ENCODE measurements at regions not wholly inside any gene's neighbourhood (a gene's known extent, or its start where the extent isn't known, plus 50 kb on each side); places are given as distances from the start of the nearest gene placed in this dataset.

GRCh38 chr14:58769011-58769643 lies 131.4 kb downstream of the DACT1 start:
- H2AK5ac ChIP-seq (ENCODE audit: low read depth, low read length): no peak overlapping the region
- no peaks in the 10 kb centered on the region for H3K79me2 ChIP-seq (ENCODE audit: control insufficient read depth in 1 of 2, insufficient read depth in 2 of 2, low read length in 2 of 2)
- no peak overlapping the region for H2BK5ac ChIP-seq (ENCODE audit: low read depth, low read length)
- peaks cover 2 to 21% (median 12%) of the 10 kb centered on the region in 4 experiments; a peak in 5 of 7 replicates for H3K4me1 ChIP-seq (replicated peaks in 1 of 4; ENCODE audit: control insufficient read depth in 3 of 4, insufficient read depth in 4 of 4, low read length in 3 of 4)
- CTCF ChIA-PET (ENCODE audit: partially characterized antibody): interaction anchor here (0.8 to 2.0 kb wide), 3 partner anchors 58 to 179 kb away, joined by 3 to 8 read pairs (median 4); no protein-coding TSS in a partner anchor
- no peak overlapping the region for H3K14ac ChIP-seq (ENCODE audit: insufficient read length)
- no peak overlapping the region for H3K27ac ChIP-seq (ENCODE audit: low read depth, low read length)
- H3K56ac ChIP-seq (replicated peaks; ENCODE audit: insufficient read length, low read depth, low read length): no peak overlapping the region
- no peak overlapping the region for H3K18ac ChIP-seq (ENCODE audit: extremely low read depth, low read length)
- no peak overlapping the region for H3K4ac ChIP-seq (replicated peaks; ENCODE audit: insufficient read length, low read depth, low read length)
- H2BK20ac ChIP-seq (ENCODE audit: low read length): no peak overlapping the region
- no peak overlapping the region for H3K23ac ChIP-seq (ENCODE audit: insufficient read length)
- H3K23me2 ChIP-seq (ENCODE audit: low read depth, low read length): no peaks in the 10 kb centered on the region; the same call in 1 of the 2 replicates
- H4K20me1 ChIP-seq (replicated peaks in 1 of 2; ENCODE audit: control insufficient read depth in 1 of 2, insufficient read depth in 2 of 2, low read length in 2 of 2): no peaks in the 10 kb centered on the region
- H3K27me3 ChIP-seq (replicated peaks in 1 of 4; ENCODE audit: control insufficient read depth in 3 of 4, extremely low read depth in 1 of 4, insufficient read depth in 3 of 4, low read length in 3 of 4): peaks cover 9 to 29% (median 21%) of the 10 kb centered on the region in 4 experiments; a peak in 5 of 7 replicates
- no peak overlapping the region for H2BK12ac ChIP-seq (ENCODE audit: low read depth, low read length)
- no peak overlapping the region for H3K4me3 ChIP-seq (ENCODE audit: extremely low read depth in 1 of 4, insufficient read depth in 2 of 4, low read depth in 3 of 4, low read length in 4 of 4)
- H2AFZ ChIP-seq (ENCODE audit: low read length): no peak overlapping the region
- FAIRE-seq (peak; percentile 93), DNase-seq (ENCODE audit: low read depth in 1 of 2, low spot score in 2 of 2) (peak; percentile 51 to 55)
- no peaks in the 10 kb centered on the region; a peak in 1 of 4 replicates for H3K9me3 ChIP-seq (ENCODE audit: insufficient read depth in 2 of 2, low read depth in 1 of 2, low read length in 1 of 2)
- no peak overlapping the region for H2BK120ac ChIP-seq (replicated peaks; ENCODE audit: low read depth, low read length)
- no peak overlapping the region for H4K8ac ChIP-seq (ENCODE audit: extremely low read depth, insufficient read depth, low read length)
- no peak overlapping the region for H4K91ac ChIP-seq (replicated peaks; ENCODE audit: insufficient read length, low read length)
- H2BK15ac ChIP-seq (ENCODE audit: low read length): no peak overlapping the region
- whole genome bisulfite sequencing, 2 experiments (ENCODE audit: extremely low coverage in 1 of 2, insufficient coverage in 1 of 2, insufficient read length in 1 of 2, insufficient replicate concordance in 2 of 2, low coverage in 1 of 2, low lambda C conversion rate in 2 of 2, missing lambda C conversion rate in 1 of 2): 14% methylated on average over 5 of the region's 5 CpGs; no CpG with 5 or more reads in 1 of the 2 experiments
- H3K9ac ChIP-seq (replicated peaks in 1 of 4; ENCODE audit: extremely low read depth in 1 of 4, low read depth in 3 of 4, low read length in 3 of 4): no peak overlapping the region
- H3K36me3 ChIP-seq (ENCODE audit: control insufficient read depth in 2 of 4, insufficient read depth in 4 of 4, low read length in 3 of 4): no peaks in the 10 kb centered on the region
- H4K5ac ChIP-seq (ENCODE audit: insufficient read length, low read depth, low read length): no peak overlapping the region
- POLR2A ChIA-PET (ENCODE audit: partially characterized antibody): interaction anchor here (0.8 to 1.4 kb wide), 2 partner anchors 10 to 14 kb away, joined by 3 read pairs; no protein-coding TSS in a partner anchor
- H3K79me1 ChIP-seq (ENCODE audit: low read depth, low read length): no peaks in the 10 kb centered on the region
- peak overlapping the region; percentile 26 to 33; a peak in 2 of 4 replicates for H3K4me2 ChIP-seq (ENCODE audit: insufficient read depth in 1 of 2, low read depth in 2 of 2, low read length in 2 of 2)
- TF ChIP-seq KDM1A (IDR thresholded peaks at IDR 0.05; ENCODE audit: borderline replicate concordance, low read length) (peak; percentile 76), CREB1 (IDR thresholded peaks at IDR 0.05) (0 out of 2 replicates have a peak, but pooled peaks have one; percentile 14), POU5F1 (IDR thresholded peaks at IDR 0.05; ENCODE audit: low read depth, low read length) (peak; percentile 96; the same call in 1 of the 2 replicates), RFX5 (IDR thresholded peaks at IDR 0.05; ENCODE audit: borderline replicate concordance, low read depth, low read length) (no peak), BACH1 (IDR thresholded peaks at IDR 0.05; ENCODE audit: low read length) (no peak), CTBP2 (IDR thresholded peaks at IDR 0.05; ENCODE audit: borderline replicate concordance, insufficient read depth, insufficient read length, low read length) (peak; percentile 25), RNF2 (IDR thresholded peaks at IDR 0.05; ENCODE audit: borderline replicate concordance, low read depth, low read length, missing control alignments, poor library complexity, severe bottlenecking) (no peak), NANOG (IDR thresholded peaks at IDR 0.05; ENCODE audit: insufficient read depth, low read depth, low read length, poor library complexity, severe bottlenecking) (peak; percentile 100), CHD1 (IDR thresholded peaks at IDR 0.05; ENCODE audit: low read depth, low read length) (no peak), YY1 (IDR thresholded peaks at IDR 0.05; ENCODE audit: low read depth, low read length) (peak; percentile 46; the same call in 1 of the 2 replicates), TCF12 (IDR thresholded peaks at IDR 0.05; ENCODE audit: low read depth, low read length) (peak; percentile 67; the same call in 1 of the 2 replicates), BCL11A (IDR thresholded peaks at IDR 0.05; ENCODE audit: low read depth in 2 of 2, low read length in 2 of 2) (peak; percentile 60 to 64), TAF7 (optimal IDR thresholded peaks at IDR 0.05; ENCODE audit: borderline replicate concordance, low read depth, low read length) (no peak)
